Neural cell (in vitro differentiated cells): ENCODE measurements at regions not wholly inside any gene's neighbourhood (a gene's known extent, or its start where the extent isn't known, plus 50 kb on each side); places are given as distances from the start of the nearest gene placed in this dataset.

Source experiments
- H2AFZ ChIP-seq: fragments of 200-600, 300-800 bp; sonication (generic), shearing (Covaris generic); 2 replicates; pipeline ENCODE4 v1.6.0; 2014; ENCODE audit warnings: low read depth, mild to moderate bottlenecking, antibody characterized with exemption, low read length, moderate library complexity
- H3F3A ChIP-seq: fragments of 200-600 bp; shearing (Covaris generic); 2 replicates; pipeline ENCODE4 v1.6.1; 2016; ENCODE audit warnings: mild to moderate bottlenecking, moderate library complexity, mixed read lengths, antibody characterized with exemption, low read length; ENCODE audit not compliant: insufficient read depth, poor library complexity, severe bottlenecking
- H3K27ac ChIP-seq: fragments of 200-600, 300-800 bp; sonication (generic), shearing (Covaris generic); 2 replicates; pipeline ENCODE4 v1.5.1; 2014; ENCODE audit warnings: mild to moderate bottlenecking, low read length, moderate library complexity
- H3K27me3 ChIP-seq: fragments of 300-800, 200-600 bp; sonication (generic), shearing (Covaris generic); 2 replicates; pipeline ENCODE4 v1.6.0; 2014; ENCODE audit warnings: mild to moderate bottlenecking, low read depth, low read length, moderate library complexity; ENCODE audit not compliant: insufficient read depth
- H3K36me3 ChIP-seq: fragments of 300-800, 200-600 bp; sonication (generic), shearing (Covaris generic); 2 replicates; pipeline ENCODE4 v1.5.1; 2014; ENCODE audit warnings: mild to moderate bottlenecking, antibody characterized with exemption, low read length, moderate library complexity; ENCODE audit not compliant: insufficient read depth
- H3K4me2 ChIP-seq: fragments of 300-800, 200-600 bp; sonication (generic), shearing (Covaris generic); 2 replicates; pipeline ENCODE4 v1.6.0; 2014; ENCODE audit warnings: mild to moderate bottlenecking, low read length
- H3K4me3 ChIP-seq: fragments of 300-800, 200-600 bp; sonication (generic), shearing (Covaris generic); 2 replicates; pipeline ENCODE4 v1.5.1; 2014; ENCODE audit warnings: mild to moderate bottlenecking, low read length, moderate library complexity
- H3K79me2 ChIP-seq: fragments of 200-600 bp; shearing (Covaris generic); replicated peaks from 2 replicates; pipeline ENCODE4 v1.6.0; 2014; ENCODE audit warnings: mild to moderate bottlenecking, low read length, moderate library complexity; ENCODE audit not compliant: insufficient read depth
- H3K9ac ChIP-seq: fragments of 300-800, 200-600 bp; sonication (generic), shearing (Covaris generic); 2 replicates; pipeline ENCODE4 v1.6.1; 2016; ENCODE audit warnings: mild to moderate bottlenecking, low read length, mixed read lengths
- H3K9me2 ChIP-seq: fragments of 200-600 bp; shearing (Covaris generic); 2 replicates; pipeline ENCODE4 v1.6.1; 2016; ENCODE audit warnings: mild to moderate bottlenecking, low read length, mixed read lengths; ENCODE audit not compliant: insufficient read depth
- H3K9me3 ChIP-seq: fragments of 200-600, 300-800 bp; sonication (generic), shearing (Covaris generic); 2 replicates; pipeline ENCODE4 v1.6.1; 2016; ENCODE audit warnings: mild to moderate bottlenecking, mixed run types, low read length, moderate library complexity, mixed read lengths
- H4K20me1 ChIP-seq: fragments of 200-600 bp; shearing (Covaris generic); 2 replicates; pipeline ENCODE4 v1.6.1; 2016; ENCODE audit warnings: mild to moderate bottlenecking, mixed run types; ENCODE audit not compliant: insufficient read depth
- CTCF ChIP-seq: fragments of 450-650 bp; IDR thresholded peaks from 2 replicates; pipeline ENCODE4 v1.5.1; 2014; ENCODE audit warnings: antibody characterized with exemption, mild to moderate bottlenecking, moderate library complexity; ENCODE audit not compliant: poor library complexity, severe bottlenecking
- EP300 ChIP-seq: fragments of 450-650 bp; conservative IDR thresholded peaks from 2 replicates; pipeline ENCODE4 v1.6.1; 2014; ENCODE audit warnings: antibody characterized with exemption, mild to moderate bottlenecking, moderate library complexity; ENCODE audit not compliant: poor library complexity, severe bottlenecking
- EZH2 ChIP-seq: fragments of 200-600, 300-800 bp; shearing (Covaris generic), sonication (generic); IDR thresholded peaks from 2 replicates; pipeline ENCODE4 v1.6.1; 2014; ENCODE audit warnings: antibody characterized with exemption, low read length, borderline replicate concordance, mild to moderate bottlenecking; ENCODE audit not compliant: insufficient read depth, poor library complexity, severe bottlenecking
- MXI1 ChIP-seq: fragments of 450-650 bp; conservative IDR thresholded peaks from 2 replicates; pipeline ENCODE4 v1.6.1; 2014; ENCODE audit warnings: antibody characterized with exemption, mild to moderate bottlenecking; ENCODE audit not compliant: poor library complexity, severe bottlenecking
- POLR2AphosphoS5 ChIP-seq: IDR thresholded peaks from 2 replicates; pipeline ENCODE4 v1.6.1; 2012
- RAD21 ChIP-seq: fragments of 450-650 bp; conservative IDR thresholded peaks from 2 replicates; pipeline ENCODE4 v1.6.1; 2014; ENCODE audit warnings: antibody characterized with exemption, mild to moderate bottlenecking, moderate library complexity
- REST ChIP-seq: IDR thresholded peaks from 2 replicates; pipeline ENCODE4 v1.6.1; 2012; ENCODE audit warnings: borderline replicate concordance
- SMC3 ChIP-seq: fragments of 450-650 bp; conservative IDR thresholded peaks from 2 replicates; pipeline ENCODE4 v1.6.1; 2014; ENCODE audit warnings: antibody characterized with exemption, mild to moderate bottlenecking, moderate library complexity; ENCODE audit not compliant: poor library complexity
- TAF1 ChIP-seq: IDR thresholded peaks from 2 replicates; pipeline ENCODE4 v1.6.1; 2012; ENCODE audit warnings: low read depth

GRCh38 chr7:130941322-130942210 is 207.6 kb upstream of the KLF14 start:
- Histone ChIP-seq H3K79me2 (no peaks in the 10 kb centered on the region), H3K36me3 (no peaks in the 10 kb centered on the region), H3K27ac (no peak overlapping the region), H3K4me3 (no peak overlapping the region), H3K9ac (no peak overlapping the region), H4K20me1 (no peaks in the 10 kb centered on the region), H3K9me3 (no peaks in the 10 kb centered on the region), H3F3A (no peaks in the 10 kb centered on the region), H3K4me2 (no peak overlapping the region), H2AFZ (no peak overlapping the region), H3K9me2 (no peaks in the 10 kb centered on the region), H3K27me3 (no peaks in the 10 kb centered on the region)
- no peak for TF ChIP-seq EZH2
- TF ChIP-seq EP300, result no peak
- no peak for TF ChIP-seq REST
- no peak for TF ChIP-seq TAF1
- no peak for TF ChIP-seq SMC3
- no peak for TF ChIP-seq POLR2AphosphoS5
- no peak for TF ChIP-seq CTCF
- no peak for TF ChIP-seq RAD21
- TF ChIP-seq MXI1, result no peak

GRCh38 chr7:130942211-130942964 is 208.4 kb upstream of the KLF14 start:
- Histone ChIP-seq H3K36me3 (no peaks in the 10 kb centered on the region), H3K79me2 (no peaks in the 10 kb centered on the region), H3K4me3 (no peak overlapping the region), H3K4me2 (no peak overlapping the region), H3K9me2 (no peaks in the 10 kb centered on the region), H4K20me1 (no peaks in the 10 kb centered on the region), H3F3A (no peaks in the 10 kb centered on the region), H3K9me3 (no peaks in the 10 kb centered on the region), H3K27me3 (no peaks in the 10 kb centered on the region), H3K9ac (no peak overlapping the region), H3K27ac (no peak overlapping the region), H2AFZ (no peak overlapping the region)
- TF ChIP-seq RAD21 (no peak), POLR2AphosphoS5 (no peak), REST (no peak), CTCF (no peak), MXI1 (no peak), SMC3 (no peak), EZH2 (no peak), EP300 (no peak), TAF1 (no peak)
